Keratinocyte (primary cell): ENCODE measurements at regions not wholly inside any gene's neighbourhood (a gene's known extent, or its start where the extent isn't known, plus 50 kb on each side); places are given as distances from the start of the nearest gene placed in this dataset.

ENCODE experiments used
- DNase-seq: peaks from one replicate; pipeline ENCODE4 v3.0.0-alpha.2; 2011; ENCODE audit warnings: low read depth, missing footprints, low spot score
- FAIRE-seq: peaks from 2 replicates; lab custom pipeline; 2011; peaks lifted over from hg19 to GRCh38; lab: Jason Lieb, UNC
- H2AFZ ChIP-seq: 2 replicates; pipeline ENCODE4 v1.6.0; 2012; ENCODE audit warnings: low read length, control low read depth, inconsistent platforms; ENCODE audit not compliant: control insufficient read depth
- H3K27ac ChIP-seq: 2 replicates; pipeline ENCODE4 v1.5.1; 2011; ENCODE audit warnings: low read length; ENCODE audit not compliant: control insufficient read depth, insufficient read depth
- H3K27me3 ChIP-seq: 3 replicates; pipeline ENCODE4 v1.6.0; 2011; ENCODE audit warnings: low read length; ENCODE audit not compliant: control insufficient read depth, insufficient read depth; ENCODE audit errors: extremely low read depth
- H3K36me3 ChIP-seq, 2 experiments: 2 replicates in 1 of 2; 3 replicates in 1 of 2; pipeline ENCODE4 v1.5.1; 2011; ENCODE audit warnings: low read length in 2 of 2, mild to moderate bottlenecking in 1 of 2; ENCODE audit not compliant: control insufficient read depth in 2 of 2, insufficient read depth in 2 of 2; ENCODE audit errors: extremely low read depth in 1 of 2
- H3K4me1 ChIP-seq: 3 replicates; pipeline ENCODE4 v1.5.1; 2011; ENCODE audit warnings: low read length; ENCODE audit not compliant: control insufficient read depth, insufficient read depth; ENCODE audit errors: extremely low read depth
- H3K4me2 ChIP-seq: 3 replicates; pipeline ENCODE4 v1.6.0; 2011; ENCODE audit warnings: low read depth, low read length; ENCODE audit not compliant: control insufficient read depth, insufficient read depth; ENCODE audit errors: extremely low read depth
- H3K4me3 ChIP-seq, 3 experiments: fragments of 200-600 bp in 1 of 3; sonication (generic) in 1 of 3; 2 replicates in 2 of 3; 3 replicates in 1 of 3; pipeline ENCODE4 v1.5.1; 2011 to 2016; ENCODE audit warnings: low read length in 3 of 3, mild to moderate bottlenecking in 3 of 3, control low read depth in 2 of 3, inconsistent platforms in 1 of 3, low read depth in 1 of 3, mixed read lengths in 1 of 3, mixed run types in 1 of 3, moderate library complexity in 1 of 3; ENCODE audit not compliant: control insufficient read depth in 2 of 3, insufficient read depth in 2 of 3; ENCODE audit errors: extremely low read depth in 1 of 3
- H3K79me2 ChIP-seq: 2 replicates; pipeline ENCODE4 v1.6.0; 2012; ENCODE audit warnings: low read length; ENCODE audit not compliant: control insufficient read depth, insufficient read depth
- H3K9ac ChIP-seq: 3 replicates; pipeline ENCODE4 v1.6.0; 2011; ENCODE audit warnings: low read length; ENCODE audit not compliant: control insufficient read depth, insufficient read depth; ENCODE audit errors: extremely low read depth
- H3K9me1 ChIP-seq: 3 replicates; pipeline ENCODE4 v1.6.0; 2011; ENCODE audit warnings: low read length; ENCODE audit not compliant: control insufficient read depth, insufficient read depth; ENCODE audit errors: extremely low read depth
- H3K9me3 ChIP-seq: 2 replicates; pipeline ENCODE4 v1.5.1; 2012; ENCODE audit warnings: low read depth, low read length; ENCODE audit not compliant: control insufficient read depth
- H4K20me1 ChIP-seq: 3 replicates; pipeline ENCODE4 v1.6.0; 2011; ENCODE audit warnings: low read length; ENCODE audit not compliant: control insufficient read depth, insufficient read depth; ENCODE audit errors: extremely low read depth
- EZH2 ChIP-seq: IDR thresholded peaks from one replicate; pipeline ENCODE4 v1.6.1; 2012; ENCODE audit warnings: inconsistent platforms, mild to moderate bottlenecking, low read length, moderate library complexity
- dilution Hi-C: fragments of 300-500 bp; cut with MboI; formaldehyde crosslinking; loops from one replicate; pipeline ENCODE4 v1.7.0; 2020; ENCODE audit warnings: low sequenced_read_pairs; ENCODE audit not compliant: extremely low pct_ligation_motif_present
- TF ChIP-seq, protein P1 (sequence below), 3 experiments: IDR thresholded peaks in 1 of 3; conservative IDR thresholded peaks in 1 of 3; optimal IDR thresholded peaks in 1 of 3; 2 replicates in 2 of 3; 3 replicates in 1 of 3; pipeline versions ENCODE3 to v1.5.1; 2011; ENCODE audit warnings: low read length in 3 of 3, mild to moderate bottlenecking in 3 of 3, moderate library complexity in 2 of 3, control low read depth in 1 of 3, inconsistent platforms in 1 of 3; ENCODE audit not compliant: insufficient read depth in 2 of 3; ENCODE audit errors: extremely low read depth in 1 of 3

DNA sequence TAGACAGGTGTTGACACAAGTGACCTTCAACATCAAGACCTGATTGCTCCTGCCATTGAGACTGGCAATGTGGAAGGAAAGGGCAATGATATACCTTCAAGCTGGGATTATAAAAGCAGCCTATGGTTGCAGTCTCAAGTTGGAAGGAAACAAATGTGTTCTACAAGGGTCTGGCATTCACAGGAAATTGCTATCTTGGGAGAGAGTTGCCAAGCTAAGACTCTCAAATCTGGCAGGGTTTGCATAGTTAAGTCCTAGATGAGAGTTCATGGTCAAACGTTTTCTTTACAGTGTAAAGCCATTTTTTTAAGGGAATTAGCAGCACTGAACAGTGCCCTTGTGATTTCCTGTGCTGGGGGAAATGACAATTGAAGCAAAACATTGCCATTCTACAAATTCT, 546.9 kb upstream of the CFAP20DC start:
- no peak for FAIRE-seq
- no peaks in the 10 kb centered on the region for H3K36me3 ChIP-seq
- H3K4me3 ChIP-seq = no peak overlapping the region
- no peak for DNase-seq
- no peak overlapping the region for H3K4me2 ChIP-seq
- dilution Hi-C loops = no loop called here
- no peak overlapping the region for H3K27ac ChIP-seq
- no peaks in the 10 kb centered on the region for H3K9me3 ChIP-seq
- no peak overlapping the region for H2AFZ ChIP-seq
- H3K79me2 ChIP-seq = no peaks in the 10 kb centered on the region
- H3K4me1 ChIP-seq = no peaks in the 10 kb centered on the region
- H3K9ac ChIP-seq = no peak overlapping the region
- TF ChIP-seq EZH2 = no peak
- TF ChIP-seq, protein P1, sequence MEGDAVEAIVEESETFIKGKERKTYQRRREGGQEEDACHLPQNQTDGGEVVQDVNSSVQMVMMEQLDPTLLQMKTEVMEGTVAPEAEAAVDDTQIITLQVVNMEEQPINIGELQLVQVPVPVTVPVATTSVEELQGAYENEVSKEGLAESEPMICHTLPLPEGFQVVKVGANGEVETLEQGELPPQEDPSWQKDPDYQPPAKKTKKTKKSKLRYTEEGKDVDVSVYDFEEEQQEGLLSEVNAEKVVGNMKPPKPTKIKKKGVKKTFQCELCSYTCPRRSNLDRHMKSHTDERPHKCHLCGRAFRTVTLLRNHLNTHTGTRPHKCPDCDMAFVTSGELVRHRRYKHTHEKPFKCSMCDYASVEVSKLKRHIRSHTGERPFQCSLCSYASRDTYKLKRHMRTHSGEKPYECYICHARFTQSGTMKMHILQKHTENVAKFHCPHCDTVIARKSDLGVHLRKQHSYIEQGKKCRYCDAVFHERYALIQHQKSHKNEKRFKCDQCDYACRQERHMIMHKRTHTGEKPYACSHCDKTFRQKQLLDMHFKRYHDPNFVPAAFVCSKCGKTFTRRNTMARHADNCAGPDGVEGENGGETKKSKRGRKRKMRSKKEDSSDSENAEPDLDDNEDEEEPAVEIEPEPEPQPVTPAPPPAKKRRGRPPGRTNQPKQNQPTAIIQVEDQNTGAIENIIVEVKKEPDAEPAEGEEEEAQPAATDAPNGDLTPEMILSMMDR (optimal IDR thresholded peaks at IDR 0.05 in 1 of 3, IDR thresholded peaks at IDR 0.05 in 1 of 3, conservative IDR thresholded peaks at IDR 0.05 in 1 of 3; ENCODE audit: extremely low read depth in 1 of 3, insufficient read depth in 2 of 3, low read length in 3 of 3) = no peak
- H4K20me1 ChIP-seq = no peaks in the 10 kb centered on the region
- H3K9me1 ChIP-seq = no peaks in the 10 kb centered on the region
- H3K27me3 ChIP-seq = no peaks in the 10 kb centered on the region

DNA sequence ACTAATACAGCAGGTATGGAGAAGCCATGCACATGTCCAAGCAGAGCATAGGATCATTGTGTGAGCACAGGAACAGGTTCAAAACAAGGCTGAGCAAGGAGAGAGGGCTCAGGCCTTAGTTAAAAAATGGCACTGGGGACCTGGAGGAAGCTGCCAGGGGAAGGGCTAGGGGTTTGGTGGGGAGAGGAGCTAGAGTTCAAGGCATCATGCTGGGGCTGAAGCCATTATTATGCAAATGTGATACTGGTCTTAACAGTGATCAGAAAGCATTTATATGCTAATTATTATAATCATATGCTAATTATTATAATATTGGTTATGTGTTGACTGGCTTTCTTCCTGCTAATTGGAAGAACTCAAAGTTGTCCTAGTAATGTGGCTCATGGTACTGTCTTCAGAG, 546.0 kb upstream of the CFAP20DC start:
- H3K4me2 ChIP-seq = no peak overlapping the region
- no peaks in the 10 kb centered on the region for H3K9me1 ChIP-seq
- no peak overlapping the region for H3K27ac ChIP-seq
- H3K9me3 ChIP-seq = no peaks in the 10 kb centered on the region
- no peaks in the 10 kb centered on the region for H3K36me3 ChIP-seq
- no peak for DNase-seq
- dilution Hi-C loops = no loop called here
- H3K79me2 ChIP-seq = no peaks in the 10 kb centered on the region
- H4K20me1 ChIP-seq = no peaks in the 10 kb centered on the region
- H2AFZ ChIP-seq = no peak overlapping the region
- no peak for FAIRE-seq
- H3K4me3 ChIP-seq = no peak overlapping the region
- H3K4me1 ChIP-seq = no peaks in the 10 kb centered on the region
- H3K27me3 ChIP-seq = no peaks in the 10 kb centered on the region
- no peak for TF ChIP-seq EZH2
- TF ChIP-seq, protein P1 (optimal IDR thresholded peaks at IDR 0.05 in 1 of 3, IDR thresholded peaks at IDR 0.05 in 1 of 3, conservative IDR thresholded peaks at IDR 0.05 in 1 of 3; ENCODE audit: extremely low read depth in 1 of 3, insufficient read depth in 2 of 3, low read length in 3 of 3) = no peak
- H3K9ac ChIP-seq = no peak overlapping the region
